G401.6 (cell line): ENCODE measurements at regions not wholly inside any gene's neighbourhood (a gene's known extent, or its start where the extent isn't known, plus 50 kb on each side); places are given as distances from the start of the nearest gene placed in this dataset.

Experiments used
- FAIRE-seq: peaks from 2 replicates; lab custom pipeline; 2012; peaks lifted over from hg19 to GRCh38; lab: Jason Lieb, UNC

DNA sequence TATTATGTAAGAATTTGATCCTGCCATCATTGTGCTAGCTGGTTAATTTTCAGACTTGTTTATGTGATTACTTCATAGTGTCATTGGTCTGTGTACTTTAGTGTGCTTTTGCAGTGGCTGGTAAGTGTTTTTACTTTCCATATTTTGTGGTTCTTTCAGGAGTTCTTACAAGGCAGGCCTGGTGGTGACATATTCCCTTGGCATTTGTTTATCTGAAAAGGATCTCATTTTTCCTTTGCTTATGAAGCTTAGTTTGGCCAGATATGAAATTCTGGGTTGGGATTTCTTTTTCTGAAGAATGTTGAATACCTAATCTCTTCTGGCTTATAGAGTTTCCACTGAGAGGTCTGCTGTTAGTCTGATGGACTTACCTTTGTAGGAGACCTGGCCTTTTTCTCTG is 72.8 kb upstream of the MC4R start:
- no peak for FAIRE-seq

GRCh38 chr18:60446821-60447220 is 74.2 kb upstream of the MC4R start:
- FAIRE-seq = no peak

DNA sequence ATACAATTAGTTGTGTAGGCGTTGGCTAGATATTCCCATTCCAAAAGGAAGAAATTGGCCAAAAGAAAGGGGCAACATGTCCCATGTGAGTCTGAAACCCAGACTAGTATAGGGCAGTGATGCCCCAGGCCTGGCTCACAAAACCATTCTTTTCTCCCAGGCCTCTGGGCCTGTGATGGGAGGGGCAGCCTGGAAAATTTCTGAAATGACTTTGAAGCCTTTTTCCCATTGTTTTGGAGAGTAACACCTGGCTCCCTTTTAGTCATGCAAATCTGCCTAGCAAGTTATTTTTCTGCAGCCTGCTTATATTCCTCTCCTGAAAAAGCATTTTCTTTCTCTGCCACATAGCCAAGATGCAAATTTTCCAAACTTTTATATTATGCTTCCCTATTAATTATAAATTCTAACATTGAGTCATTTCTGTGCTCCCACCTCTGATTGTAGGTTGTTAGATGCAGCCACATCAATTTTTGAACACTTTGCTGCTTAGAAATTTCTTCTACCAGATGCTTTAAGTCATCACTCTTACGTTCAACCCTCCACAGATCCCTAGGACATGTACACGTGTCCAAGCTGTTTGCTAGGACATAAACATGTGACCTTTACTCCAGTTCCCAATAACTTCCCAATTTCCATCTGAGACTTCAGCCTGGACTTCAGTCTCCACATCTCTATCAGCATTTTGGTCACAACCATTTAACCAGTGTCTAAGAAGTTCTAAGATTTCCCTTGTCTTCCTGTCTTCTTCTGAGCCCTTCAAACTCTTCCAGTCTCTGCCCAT is 76.1 kb upstream of the MC4R start:
- FAIRE-seq = no peak

DNA sequence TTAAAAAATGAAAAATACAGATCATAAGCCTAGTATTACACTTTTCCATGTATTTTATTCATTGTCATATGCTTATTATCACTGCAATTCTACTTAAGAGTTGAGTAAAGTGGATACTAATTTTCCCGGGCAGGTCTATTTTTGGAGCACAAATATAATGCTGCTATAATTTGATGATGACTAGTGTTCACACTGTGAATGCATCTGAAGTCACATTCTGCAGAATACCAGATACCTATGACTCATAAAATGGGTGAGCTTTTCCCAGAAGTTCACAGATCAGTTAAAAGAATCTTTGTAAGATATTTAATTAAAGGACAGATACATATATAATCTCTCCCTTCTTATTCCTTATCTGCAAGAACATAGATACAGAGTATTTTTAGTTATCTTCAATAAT is 79.8 kb upstream of the MC4R start:
- FAIRE-seq = no peak

- FAIRE-seq = no peak
Measured at GRCh38 chr18:60466677-60467076, 94.1 kb upstream of the MC4R start.

- no peak for FAIRE-seq
Measured at GRCh38 chr18:60469387-60470100, 97.0 kb upstream of the MC4R start.

DNA sequence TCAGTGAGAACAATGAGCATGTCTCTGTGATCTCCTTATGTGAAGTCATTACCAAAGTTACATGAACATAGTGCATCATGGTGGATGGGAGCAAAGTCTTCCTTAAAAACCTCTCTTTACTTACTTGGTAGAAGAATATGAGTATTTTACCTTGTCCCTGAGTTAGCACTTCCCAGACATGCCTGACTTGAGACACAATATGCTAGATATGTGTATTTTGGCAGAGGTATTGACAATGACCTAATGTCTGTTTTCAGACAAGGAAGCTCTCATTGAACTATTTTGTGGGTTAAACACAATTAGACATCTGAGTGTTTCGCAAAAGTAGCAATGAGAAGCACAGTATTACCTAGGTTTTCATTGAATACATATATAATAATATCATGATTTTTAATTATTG is 99.1 kb upstream of the MC4R start:
- FAIRE-seq = no peak

GRCh38 chr18:60485201-60485600 is 112.6 kb upstream of the MC4R start:
- FAIRE-seq = no peak

DNA sequence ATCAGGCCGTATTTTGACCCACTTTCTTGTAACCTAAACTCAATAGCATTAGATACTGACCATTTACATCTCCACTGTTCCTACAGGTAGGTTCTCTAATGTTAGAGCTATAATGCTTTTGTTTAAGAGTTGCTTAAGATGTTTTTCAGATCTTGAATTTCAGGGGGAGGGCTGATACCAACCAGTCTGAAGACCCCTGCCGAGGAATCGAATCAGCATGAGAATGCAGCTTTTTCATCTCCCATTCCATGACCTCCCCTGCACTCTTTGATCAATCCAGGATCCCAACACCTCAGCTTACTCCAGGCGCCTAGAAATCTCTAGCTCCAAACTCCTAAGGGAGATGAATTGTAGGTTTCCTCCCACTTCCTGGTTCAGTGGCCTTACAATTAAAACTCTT is 120.5 kb upstream of the MC4R start:
- FAIRE-seq = no peak

DNA sequence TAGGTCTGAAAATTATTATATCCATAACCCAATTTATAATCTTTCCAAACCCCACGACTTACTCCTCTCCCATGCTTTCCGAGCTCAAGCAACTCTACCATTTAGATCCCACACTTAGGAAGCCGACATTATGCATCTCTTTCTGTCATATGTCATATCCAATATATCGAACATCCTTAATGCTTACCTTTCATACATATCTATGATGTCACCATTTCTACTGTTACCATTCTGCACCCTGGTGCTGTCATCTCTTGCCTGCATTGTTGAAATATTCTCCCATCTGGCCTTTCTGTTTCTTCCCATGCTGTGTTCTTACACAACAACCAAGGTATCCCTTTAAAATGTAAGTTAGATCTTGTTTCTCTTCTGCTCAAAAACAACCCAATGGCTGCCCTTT is 127.1 kb upstream of the MC4R start:
- FAIRE-seq = no peak

- FAIRE-seq = no peak
Measured at GRCh38 chr18:60500960-60501359, 128.4 kb upstream of the MC4R start.

DNA sequence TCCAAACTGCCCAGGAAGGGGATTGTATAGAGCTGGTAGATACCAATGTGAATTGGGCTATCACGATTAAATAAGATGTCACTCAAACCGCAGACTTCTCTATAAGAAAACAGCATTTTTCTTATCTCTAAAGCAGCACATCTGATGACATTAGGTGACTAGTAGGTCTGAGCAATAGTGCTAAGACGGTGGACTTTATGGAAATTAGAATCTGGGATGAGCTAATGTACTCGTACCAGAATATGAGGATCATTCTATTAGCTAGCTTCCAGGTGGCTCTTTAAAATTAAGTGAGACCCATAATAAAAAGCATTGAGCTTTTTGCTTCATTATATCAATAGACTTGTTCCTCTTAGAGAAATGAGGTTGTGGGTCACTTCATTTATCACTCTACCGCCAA is 130.0 kb upstream of the MC4R start:
- no peak for FAIRE-seq

GRCh38 chr18:60503199-60503598 is 130.6 kb upstream of the MC4R start:
- FAIRE-seq = no peak

DNA sequence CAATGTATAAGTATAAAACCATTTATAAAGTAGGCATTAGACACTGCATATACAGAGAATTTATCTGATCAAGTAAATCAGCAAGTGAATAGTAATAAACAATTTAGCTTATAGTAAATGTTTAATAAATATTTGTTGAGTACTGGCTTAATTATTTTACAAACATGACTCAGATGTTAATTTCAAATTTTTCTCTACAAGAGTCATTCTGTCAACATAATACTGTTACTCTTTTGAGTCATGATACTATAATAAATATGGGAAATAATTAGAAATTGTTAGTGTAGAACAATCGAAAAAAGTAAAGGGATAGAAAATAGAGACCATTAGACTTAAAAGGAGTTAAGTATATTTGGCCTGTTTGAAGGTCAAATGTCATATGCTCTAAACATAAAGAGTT is 133.6 kb upstream of the MC4R start:
- FAIRE-seq = no peak

DNA sequence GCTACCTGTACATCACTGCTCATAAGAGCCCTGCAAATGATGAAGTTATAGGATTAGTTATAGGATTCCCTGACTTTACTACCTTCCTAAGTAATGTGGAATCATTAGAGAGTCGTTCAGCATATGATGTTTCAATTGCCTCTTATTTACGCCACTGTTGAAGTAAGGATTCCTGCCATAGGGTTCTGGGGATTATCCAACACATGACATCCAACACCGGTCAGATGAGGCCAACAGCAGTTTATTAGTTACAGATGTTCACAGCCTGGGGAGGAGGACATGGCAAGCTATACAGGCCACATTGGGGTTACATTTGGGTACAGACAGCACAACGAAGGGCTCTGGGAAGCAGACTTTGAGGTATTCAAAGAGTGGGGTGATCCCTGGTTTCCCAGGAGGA is 134.1 kb upstream of the MC4R start:
- FAIRE-seq = no peak

DNA sequence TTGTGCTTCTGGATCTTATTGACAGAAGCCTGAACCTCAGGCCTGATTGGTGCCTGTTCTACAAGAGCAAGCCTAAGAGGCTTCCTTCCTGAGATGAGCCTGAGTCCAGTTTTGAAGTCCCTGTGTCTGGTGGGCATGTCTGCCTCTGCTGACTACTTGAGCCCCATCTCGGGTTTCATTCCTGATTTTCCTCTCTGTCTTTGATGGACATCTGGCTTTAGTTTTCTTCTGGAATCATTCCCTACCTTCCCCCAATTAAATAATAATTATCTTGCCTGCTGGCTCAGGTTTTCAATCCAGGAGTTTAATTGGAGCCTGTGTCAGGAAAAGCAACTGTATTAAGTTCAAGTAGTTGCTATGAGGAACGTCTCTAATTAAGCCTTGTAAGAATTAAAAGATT is 135.5 kb upstream of the MC4R start:
- no peak for FAIRE-seq

GRCh38 chr18:60534538-60534937 is 162.0 kb upstream of the MC4R start:
- FAIRE-seq = no peak

- FAIRE-seq = no peak
Measured at GRCh38 chr18:60537074-60537473, 164.5 kb upstream of the MC4R start.

- FAIRE-seq = no peak
Measured at GRCh38 chr18:60538891-60539290, 166.3 kb upstream of the MC4R start.

DNA sequence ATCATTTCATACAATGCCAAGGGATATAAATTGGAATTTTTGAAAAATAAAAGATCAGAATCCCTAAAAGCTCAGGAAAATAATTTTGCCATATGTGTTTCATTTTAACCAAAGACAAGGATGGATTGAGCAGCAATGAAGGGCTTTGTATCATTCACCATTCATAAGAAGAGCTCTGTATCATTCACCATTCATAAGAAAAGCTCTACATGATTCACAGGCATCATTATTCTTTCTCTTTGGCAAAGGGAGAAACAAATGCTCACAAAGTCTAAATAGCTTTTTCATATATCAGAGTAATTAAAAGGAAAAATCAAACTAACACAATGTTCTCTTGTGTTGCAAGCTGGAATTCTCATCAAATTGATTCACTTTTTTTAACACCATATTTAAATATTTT is 169.1 kb upstream of the MC4R start:
- FAIRE-seq = no peak

DNA sequence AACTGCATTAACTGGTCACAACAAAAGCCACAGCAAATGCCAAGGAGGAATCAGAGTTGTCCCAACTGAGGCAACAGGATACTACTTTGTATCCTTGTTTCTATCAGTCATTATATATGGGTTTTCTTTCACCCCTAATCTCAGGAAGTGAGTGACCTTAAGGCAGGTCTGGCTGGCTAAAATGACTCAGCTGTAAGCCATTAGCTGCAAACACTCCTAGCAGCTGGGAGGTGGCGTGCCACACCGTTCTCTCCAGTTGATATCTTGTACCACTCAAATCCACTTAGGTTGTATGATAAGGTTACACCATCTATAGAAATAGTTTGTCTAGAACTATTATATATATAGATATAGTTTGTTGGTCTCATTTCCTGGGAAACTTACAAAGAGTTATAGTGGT is 171.1 kb upstream of the MC4R start:
- FAIRE-seq = no peak

DNA sequence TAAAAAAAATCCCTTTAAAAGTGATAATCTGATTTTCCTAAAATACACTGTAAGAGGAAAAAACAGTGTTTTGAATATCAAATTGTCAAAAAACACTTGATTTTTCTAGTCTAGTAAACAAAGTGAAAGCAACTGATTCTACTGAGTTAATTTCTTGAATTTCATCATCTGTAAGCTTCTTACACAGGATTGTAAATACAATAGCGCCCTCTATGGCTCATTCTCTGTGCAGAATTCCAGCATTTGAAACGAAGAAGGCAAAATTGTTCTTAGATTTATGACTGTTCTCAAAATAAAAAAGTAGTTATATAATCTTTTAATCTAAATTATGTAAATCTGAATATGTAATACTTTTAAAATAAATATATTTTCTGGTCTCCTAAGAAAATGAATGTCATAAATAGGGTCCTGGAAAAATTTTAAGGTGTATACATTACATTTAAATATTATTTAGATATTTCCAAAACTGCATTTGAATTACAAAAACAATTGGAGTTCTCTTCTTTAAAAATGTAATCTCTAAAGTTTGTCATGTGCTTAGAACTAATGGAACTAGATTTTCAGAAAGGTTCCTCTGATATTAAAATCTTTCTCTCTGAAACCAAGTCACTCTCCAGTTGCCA is 176.9 kb upstream of the MC4R start:
- FAIRE-seq = peak; percentile 86

- no peak for FAIRE-seq
Measured at GRCh38 chr18:60552948-60553347, 180.4 kb upstream of the MC4R start.

GRCh38 chr18:60554967-60555366 is 182.4 kb upstream of the MC4R start:
- no peak for FAIRE-seq
